ENCODE measurements at regions not wholly inside any gene's neighbourhood (a gene's known extent, or its start where the extent isn't known, plus 50 kb on each side); places are given as distances from the start of the nearest gene placed in this dataset.
"Not testable (repeated sequence)": the region's sequence is repeated elsewhere in the genome, so short reads cannot be mapped to it uniquely, and the experiment has no call there.

DNA sequence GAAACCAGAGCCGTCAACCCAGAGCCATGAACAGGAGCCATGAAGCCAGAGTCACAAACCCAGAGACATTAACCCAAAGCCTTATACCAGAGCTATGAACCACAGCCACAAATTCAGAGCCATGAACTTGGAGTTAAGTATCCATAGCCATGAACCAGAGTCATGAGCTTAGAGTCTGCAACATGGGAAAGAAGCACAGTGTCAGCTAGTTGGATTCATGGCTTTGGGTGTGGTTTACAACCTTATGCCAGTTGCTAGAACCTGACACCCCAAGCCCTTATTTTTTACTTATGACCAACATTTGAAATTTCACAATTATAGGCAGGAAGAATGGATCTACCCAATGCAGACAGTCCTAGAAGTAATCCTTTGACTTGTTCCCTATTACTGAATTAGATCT lies 128.9 kb upstream of the FAM78B start:
- DNase-seq = no peak

GRCh38 chr1:166297993-166298392 lies 131.2 kb upstream of the FAM78B start:
- H2AFZ ChIP-seq (ENCODE audit: low read length) = no peak overlapping the region
- H4K20me1 ChIP-seq (ENCODE audit: insufficient read depth, low read depth, low read length) = no peaks in the 10 kb centered on the region
- no peaks in the 10 kb centered on the region for H3K36me3 ChIP-seq (ENCODE audit: insufficient read depth, low read length)
- H3K4me1 ChIP-seq (ENCODE audit: low read length) = no peaks in the 10 kb centered on the region
- no peak overlapping the region for H3K27ac ChIP-seq (ENCODE audit: low read length)
- no peaks in the 10 kb centered on the region for H3K9me2 ChIP-seq (replicated peaks; ENCODE audit: insufficient read depth, low read length)
- no peaks in the 10 kb centered on the region for H3K79me2 ChIP-seq (ENCODE audit: low read length)
- no peak overlapping the region for H3K4me3 ChIP-seq (ENCODE audit: low read length)
- H3K9ac ChIP-seq (ENCODE audit: low read length) = no peak overlapping the region
- H3K27me3 ChIP-seq (ENCODE audit: low read length) = no peaks in the 10 kb centered on the region
- no peak for DNase-seq
- H3K9me3 ChIP-seq (ENCODE audit: low read length) = no peaks in the 10 kb centered on the region
- no peak overlapping the region for H3K4me2 ChIP-seq (ENCODE audit: low read depth, low read length, poor library complexity, severe bottlenecking)

More for the DNA sequence above, 128.9 kb upstream of the FAM78B start:
- Histone ChIP-seq H3K9me2 (replicated peaks; ENCODE audit: insufficient read depth, low read length) (no peaks in the 10 kb centered on the region), H3K36me3 (ENCODE audit: insufficient read depth, low read length) (no peaks in the 10 kb centered on the region), H3K27ac (ENCODE audit: low read length) (no peak overlapping the region), H4K20me1 (ENCODE audit: insufficient read depth, low read depth, low read length) (no peaks in the 10 kb centered on the region), H3K4me3 (ENCODE audit: low read length) (no peak overlapping the region), H3K4me1 (ENCODE audit: low read length) (no peaks in the 10 kb centered on the region), H3K4me2 (ENCODE audit: low read depth, low read length, poor library complexity, severe bottlenecking) (no peak overlapping the region), H2AFZ (ENCODE audit: low read length) (no peak overlapping the region), H3K9me3 (ENCODE audit: low read length) (no peaks in the 10 kb centered on the region), H3K79me2 (ENCODE audit: low read length) (no peaks in the 10 kb centered on the region), H3K27me3 (ENCODE audit: low read length) (no peaks in the 10 kb centered on the region), H3K9ac (ENCODE audit: low read length) (no peak overlapping the region)

DNA sequence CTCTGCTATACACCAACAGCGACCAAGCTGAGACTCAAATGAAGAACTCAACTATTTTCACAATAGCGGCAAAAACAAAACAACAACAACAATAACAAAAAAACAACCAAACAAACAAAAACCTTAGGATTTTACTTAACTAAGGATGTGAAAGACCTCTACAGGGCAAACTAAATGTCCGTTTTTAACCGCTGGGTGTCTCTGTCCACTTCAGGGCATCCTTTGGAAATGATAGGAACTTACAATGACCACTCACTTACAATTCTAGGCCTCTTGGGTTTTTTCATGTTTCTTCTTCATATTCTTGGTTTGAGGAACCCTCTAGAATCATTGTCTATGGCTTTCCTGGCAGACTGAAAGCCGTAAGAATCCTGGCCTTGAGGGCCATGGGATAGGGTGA lies 134.0 kb upstream of the FAM78B start:
- Histone ChIP-seq H3K4me3 (ENCODE audit: low read length) (no peak overlapping the region), H3K4me2 (ENCODE audit: low read depth, low read length, poor library complexity, severe bottlenecking) (no peak overlapping the region), H4K20me1 (ENCODE audit: insufficient read depth, low read depth, low read length) (no peaks in the 10 kb centered on the region), H3K79me2 (ENCODE audit: low read length) (no peaks in the 10 kb centered on the region), H3K36me3 (ENCODE audit: insufficient read depth, low read length) (no peaks in the 10 kb centered on the region), H3K4me1 (ENCODE audit: low read length) (no peaks in the 10 kb centered on the region), H3K9ac (ENCODE audit: low read length) (no peak overlapping the region), H3K9me3 (ENCODE audit: low read length) (no peaks in the 10 kb centered on the region), H2AFZ (ENCODE audit: low read length) (no peak overlapping the region), H3K27me3 (ENCODE audit: low read length) (no peaks in the 10 kb centered on the region), H3K27ac (ENCODE audit: low read length) (no peak overlapping the region), H3K9me2 (replicated peaks; ENCODE audit: insufficient read depth, low read length) (no peaks in the 10 kb centered on the region)
- no peak for DNase-seq

DNA sequence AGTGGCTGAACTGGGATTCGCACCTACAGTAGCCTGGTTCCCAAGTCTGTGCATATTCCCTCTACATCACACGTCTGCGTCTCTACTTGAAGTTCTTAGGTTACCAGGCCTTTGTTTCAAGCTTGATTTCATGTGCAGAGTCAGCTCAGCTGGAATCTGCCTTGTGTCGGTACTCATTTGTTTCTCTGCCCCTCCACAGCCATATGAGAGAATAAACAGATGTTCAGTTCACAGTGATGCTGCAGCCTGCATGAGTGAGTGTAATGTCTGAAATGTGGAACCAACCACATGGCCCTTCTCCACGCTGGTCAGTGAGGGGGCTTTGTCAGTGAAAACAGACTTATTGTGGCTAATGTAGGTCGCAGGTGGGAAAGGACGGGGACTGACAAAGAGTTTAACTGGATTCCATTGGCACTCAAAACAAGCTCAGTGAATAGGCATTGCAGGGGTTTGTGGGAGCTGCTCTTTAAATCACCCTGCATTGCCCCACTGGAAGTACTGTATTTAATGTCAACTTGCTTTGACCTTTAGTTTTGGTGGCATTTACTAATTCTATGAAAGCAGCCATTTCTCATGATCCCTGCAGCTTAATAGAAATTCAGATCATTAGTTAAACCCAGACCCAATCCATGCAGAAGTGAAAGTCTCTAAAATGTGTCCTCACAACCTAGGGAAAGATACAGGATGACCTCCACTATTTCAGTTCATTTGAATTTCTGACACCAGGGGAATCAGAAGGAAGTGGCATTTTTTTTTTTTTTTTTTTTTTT lies 136.4 kb upstream of the FAM78B start:
- no peak for DNase-seq
- H4K20me1 ChIP-seq (ENCODE audit: insufficient read depth, low read depth, low read length) = no peaks in the 10 kb centered on the region
- no peaks in the 10 kb centered on the region for H3K79me2 ChIP-seq (ENCODE audit: low read length)
- no peak overlapping the region for H3K4me2 ChIP-seq (ENCODE audit: low read depth, low read length, poor library complexity, severe bottlenecking)
- H3K27me3 ChIP-seq (ENCODE audit: low read length) = no peaks in the 10 kb centered on the region
- no peaks in the 10 kb centered on the region for H3K9me2 ChIP-seq (replicated peaks; ENCODE audit: insufficient read depth, low read length)
- H3K36me3 ChIP-seq (ENCODE audit: insufficient read depth, low read length) = no peaks in the 10 kb centered on the region
- H3K4me1 ChIP-seq (ENCODE audit: low read length) = no peaks in the 10 kb centered on the region
- H2AFZ ChIP-seq (ENCODE audit: low read length) = no peak overlapping the region
- H3K9ac ChIP-seq (ENCODE audit: low read length) = no peak overlapping the region
- no peaks in the 10 kb centered on the region for H3K9me3 ChIP-seq (ENCODE audit: low read length)
- no peak overlapping the region for H3K4me3 ChIP-seq (ENCODE audit: low read length)
- no peak overlapping the region for H3K27ac ChIP-seq (ENCODE audit: low read length)

GRCh38 chr1:166304131-166304530 lies 137.3 kb upstream of the FAM78B start:
- Histone ChIP-seq H3K9ac (ENCODE audit: low read length) (no peak overlapping the region), H3K4me1 (ENCODE audit: low read length) (no peaks in the 10 kb centered on the region), H3K9me2 (replicated peaks; ENCODE audit: insufficient read depth, low read length) (no peaks in the 10 kb centered on the region), H3K4me2 (ENCODE audit: low read depth, low read length, poor library complexity, severe bottlenecking) (no peak overlapping the region), H3K4me3 (ENCODE audit: low read length) (no peak overlapping the region), H3K79me2 (ENCODE audit: low read length) (no peaks in the 10 kb centered on the region), H3K9me3 (ENCODE audit: low read length) (no peaks in the 10 kb centered on the region), H3K36me3 (ENCODE audit: insufficient read depth, low read length) (no peaks in the 10 kb centered on the region), H4K20me1 (ENCODE audit: insufficient read depth, low read depth, low read length) (no peaks in the 10 kb centered on the region), H2AFZ (ENCODE audit: low read length) (no peak overlapping the region), H3K27me3 (ENCODE audit: low read length) (no peaks in the 10 kb centered on the region), H3K27ac (ENCODE audit: low read length) (no peak overlapping the region)
- DNase-seq = no peak

GRCh38 chr1:166305371-166305770 lies 138.6 kb upstream of the FAM78B start:
- Histone ChIP-seq H3K27ac (ENCODE audit: low read length) (no peak overlapping the region), H3K4me3 (ENCODE audit: low read length) (no peak overlapping the region), H3K4me1 (ENCODE audit: low read length) (no peaks in the 10 kb centered on the region), H3K4me2 (ENCODE audit: low read depth, low read length, poor library complexity, severe bottlenecking) (no peak overlapping the region), H4K20me1 (ENCODE audit: insufficient read depth, low read depth, low read length) (no peaks in the 10 kb centered on the region), H3K9ac (ENCODE audit: low read length) (no peak overlapping the region), H3K27me3 (ENCODE audit: low read length) (no peaks in the 10 kb centered on the region), H3K36me3 (ENCODE audit: insufficient read depth, low read length) (no peaks in the 10 kb centered on the region), H3K79me2 (ENCODE audit: low read length) (no peaks in the 10 kb centered on the region), H2AFZ (ENCODE audit: low read length) (no peak overlapping the region), H3K9me3 (ENCODE audit: low read length) (no peaks in the 10 kb centered on the region), H3K9me2 (replicated peaks; ENCODE audit: insufficient read depth, low read length) (no peaks in the 10 kb centered on the region)
- no peak for DNase-seq

DNA sequence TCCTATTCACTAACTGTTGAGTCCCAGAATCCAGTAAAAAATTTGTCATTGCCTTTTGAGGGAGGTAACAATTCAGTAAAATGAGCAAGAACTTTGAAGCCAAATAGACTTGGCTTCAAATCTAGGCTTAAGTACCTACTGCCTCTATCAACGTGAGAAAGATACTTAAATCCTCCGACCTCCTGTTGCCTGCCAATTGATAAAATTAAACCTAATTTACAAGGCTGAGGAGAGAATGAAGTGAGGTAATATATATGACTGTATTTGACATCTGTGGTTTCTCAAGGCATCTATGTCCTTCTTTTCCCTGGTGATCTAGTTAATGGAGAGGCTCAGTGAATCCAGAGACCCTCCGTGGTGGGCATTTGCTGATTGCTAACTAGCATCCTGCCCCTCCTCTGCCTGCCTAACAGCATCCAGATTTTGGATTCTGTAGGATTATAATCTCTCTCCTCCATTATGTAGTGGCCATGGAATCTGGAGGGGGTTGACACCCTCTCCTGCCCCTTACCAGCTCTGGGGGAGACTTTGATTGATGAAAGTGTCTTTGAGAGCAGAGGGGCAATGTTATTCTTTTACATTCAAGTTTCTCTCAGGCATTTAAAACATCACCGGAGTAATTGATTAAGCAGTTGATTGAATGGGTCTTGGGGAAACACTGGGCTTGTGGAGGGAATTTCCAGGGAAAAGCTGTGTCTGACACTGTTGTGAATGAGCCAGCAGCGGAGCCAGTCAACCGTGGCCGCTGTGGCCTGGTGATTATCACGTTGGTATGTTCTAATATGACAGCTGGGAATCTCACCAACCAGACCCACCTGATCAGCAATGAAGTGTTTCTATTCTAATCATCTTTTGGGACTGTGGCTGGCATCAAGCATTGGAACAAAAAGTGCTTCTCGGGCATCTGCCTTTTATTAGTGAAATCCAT lies 140.7 kb upstream of the FAM78B start:
- no peak overlapping the region for H3K4me3 ChIP-seq (ENCODE audit: low read length)
- no peaks in the 10 kb centered on the region for H3K36me3 ChIP-seq (ENCODE audit: insufficient read depth, low read length)
- H3K4me2 ChIP-seq (ENCODE audit: low read depth, low read length, poor library complexity, severe bottlenecking) = no peak overlapping the region
- H3K9me2 ChIP-seq (replicated peaks; ENCODE audit: insufficient read depth, low read length) = no peaks in the 10 kb centered on the region
- no peak overlapping the region for H3K9ac ChIP-seq (ENCODE audit: low read length)
- H2AFZ ChIP-seq (ENCODE audit: low read length) = no peak overlapping the region
- no peaks in the 10 kb centered on the region for H3K4me1 ChIP-seq (ENCODE audit: low read length)
- no peak for DNase-seq
- H4K20me1 ChIP-seq (ENCODE audit: insufficient read depth, low read depth, low read length) = no peaks in the 10 kb centered on the region
- no peak overlapping the region for H3K27ac ChIP-seq (ENCODE audit: low read length)
- H3K27me3 ChIP-seq (ENCODE audit: low read length) = no peaks in the 10 kb centered on the region
- H3K9me3 ChIP-seq (ENCODE audit: low read length) = no peaks in the 10 kb centered on the region
- H3K79me2 ChIP-seq (ENCODE audit: low read length) = no peaks in the 10 kb centered on the region

DNA sequence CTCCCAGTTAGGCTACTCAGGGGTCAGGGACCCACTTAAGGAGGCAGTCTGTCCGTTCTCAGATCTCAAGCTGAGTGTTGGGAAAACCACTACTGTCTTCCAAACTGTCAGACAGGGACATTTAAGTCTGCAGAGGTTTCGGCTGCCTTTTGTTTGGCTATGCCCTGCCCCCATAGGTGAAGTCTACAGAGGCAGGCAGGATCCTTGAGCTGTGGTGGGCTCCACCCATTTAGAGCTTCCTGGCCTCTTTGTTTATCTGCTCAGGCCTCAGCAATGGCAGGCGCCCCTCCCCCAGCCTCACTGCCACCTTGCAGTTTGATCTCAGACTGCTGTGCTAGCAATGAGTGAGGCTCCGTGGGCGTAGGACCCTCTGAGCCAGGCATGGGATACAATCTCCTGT lies 149.5 kb upstream of the FAM78B start:
- DNase-seq; H3K27ac ChIP-seq (ENCODE audit: low read length); H3K9me3 ChIP-seq (ENCODE audit: low read length); H4K20me1 ChIP-seq (ENCODE audit: insufficient read depth, low read depth, low read length); H3K27me3 ChIP-seq (ENCODE audit: low read length); H3K79me2 ChIP-seq (ENCODE audit: low read length); H3K36me3 ChIP-seq (ENCODE audit: insufficient read depth, low read length); H3K9me2 ChIP-seq (replicated peaks; ENCODE audit: insufficient read depth, low read length); H3K9ac ChIP-seq (ENCODE audit: low read length); H3K4me3 ChIP-seq (ENCODE audit: low read length); H3K4me1 ChIP-seq (ENCODE audit: low read length); H3K4me2 ChIP-seq (ENCODE audit: low read depth, low read length, poor library complexity, severe bottlenecking); H2AFZ ChIP-seq (ENCODE audit: low read length): not testable (repeated sequence)

Measured in Karpas-422 (cell line).